GM18867 (cell line): ENCODE measurements at regions not wholly inside any gene's neighbourhood (a gene's known extent, or its start where the extent isn't known, plus 50 kb on each side); places are given as distances from the start of the nearest gene placed in this dataset.

Experiments
- ATAC-seq: cut with Tn5 transposase; IDR thresholded peaks from one replicate; pipeline ENCODE4 v1.9.1; 2021; ENCODE audit warnings: mild to moderate bottlenecking, moderate library complexity; ENCODE audit not compliant: unreplicated experiment

DNA sequence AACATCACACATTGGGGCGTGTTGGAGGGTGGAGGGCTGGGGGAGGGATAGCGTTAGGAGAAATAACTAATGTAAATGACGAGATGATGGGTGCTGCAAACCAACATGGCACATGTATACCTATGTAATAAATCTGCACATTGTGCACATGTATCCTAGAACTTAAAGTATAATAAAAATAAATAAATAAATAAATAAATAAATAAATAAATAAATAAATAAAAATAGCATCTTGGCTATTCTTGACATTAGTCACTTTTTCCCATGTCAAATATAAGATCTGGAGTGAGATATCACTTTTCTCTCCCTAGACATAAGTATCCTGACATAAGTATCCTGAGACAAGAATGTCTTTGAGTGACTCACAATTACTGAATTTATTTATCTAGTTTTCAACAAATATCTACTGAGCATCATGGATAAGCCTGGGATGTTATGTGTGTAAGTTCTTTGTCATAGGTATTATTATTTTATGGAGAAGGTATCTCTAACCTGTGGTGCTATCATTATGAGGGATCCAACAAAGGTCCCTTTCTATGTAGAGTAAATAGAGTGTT lies 691.3 kb downstream of the SORCS1 start:
- no peak for ATAC-seq

DNA sequence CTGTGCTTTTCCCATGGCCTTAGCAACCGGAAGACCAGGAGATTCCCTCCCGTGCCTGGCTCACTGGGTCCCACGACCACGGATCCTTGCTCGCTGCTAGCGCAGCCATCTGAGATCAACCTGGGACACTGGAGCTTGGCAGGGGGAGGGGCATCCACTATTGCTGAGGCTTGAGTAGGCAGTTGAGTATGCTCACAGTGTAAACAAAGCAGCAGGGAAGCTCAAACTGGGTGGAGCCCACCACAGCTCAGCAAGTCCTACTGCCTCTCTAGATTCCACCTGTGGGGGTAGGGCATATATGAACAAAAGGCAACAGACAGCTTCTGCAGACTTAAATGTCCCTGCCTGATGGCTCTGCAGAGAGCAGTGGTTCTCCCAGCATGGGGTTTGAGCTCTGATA lies 697.0 kb downstream of the SORCS1 start:
- no peak for ATAC-seq

DNA sequence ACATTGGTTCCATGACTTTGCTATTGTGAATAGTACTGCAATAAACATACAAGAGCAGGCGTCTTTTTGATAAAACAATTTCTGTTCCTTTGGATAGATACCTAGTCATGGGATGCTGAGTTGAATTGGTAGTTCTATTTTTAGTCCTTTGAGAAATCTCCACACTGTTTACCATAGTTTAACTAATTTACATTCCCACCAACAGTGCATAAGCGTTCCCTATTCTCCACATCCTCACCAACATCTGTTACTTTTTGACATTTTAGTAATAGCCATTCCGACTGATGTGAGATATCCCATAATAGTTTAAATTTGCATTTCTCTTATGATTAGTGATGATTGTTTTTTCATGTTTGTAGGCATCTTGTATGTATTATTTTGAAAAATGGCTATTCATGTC lies 707.0 kb downstream of the SORCS1 start:
- ATAC-seq: no peak

DNA sequence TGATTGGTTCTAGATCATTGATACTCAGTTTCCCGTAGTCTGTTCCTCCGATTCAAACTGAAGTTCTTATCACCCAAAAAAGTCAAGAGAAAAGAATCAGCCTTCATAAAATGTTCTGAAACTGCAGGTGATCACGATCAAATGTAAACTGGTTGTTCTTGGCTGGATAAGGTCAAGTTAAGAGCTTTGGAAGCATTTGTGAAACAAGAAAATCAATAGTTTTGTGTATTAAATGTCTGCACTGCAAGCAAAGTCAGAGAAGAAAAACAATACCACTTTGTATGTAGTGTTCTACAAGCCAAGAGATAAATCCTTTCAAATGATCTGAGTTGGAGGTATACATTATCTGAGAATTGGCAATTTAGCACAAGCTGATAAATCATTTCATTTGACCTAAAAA lies 710.3 kb downstream of the SORCS1 start:
- ATAC-seq: no peak

DNA sequence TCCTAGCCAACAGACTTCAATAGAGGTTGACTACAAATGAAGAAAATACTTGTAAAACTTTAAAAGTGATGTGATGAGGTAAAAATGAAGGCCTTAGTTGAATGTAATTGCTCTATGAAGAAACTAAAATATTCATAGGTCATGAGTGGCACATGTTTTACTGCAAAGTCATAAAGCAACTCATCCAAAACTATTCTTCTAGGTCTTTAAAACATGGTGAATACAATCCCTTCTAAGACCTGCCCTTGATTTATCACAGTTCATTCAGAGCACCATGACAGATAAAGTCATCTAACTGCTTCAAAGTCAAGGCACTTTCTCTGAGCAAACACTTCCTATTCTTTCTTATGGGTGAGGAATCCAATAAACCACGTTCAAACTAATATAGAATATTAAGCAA lies 713.5 kb downstream of the SORCS1 start:
- ATAC-seq: no peak

DNA sequence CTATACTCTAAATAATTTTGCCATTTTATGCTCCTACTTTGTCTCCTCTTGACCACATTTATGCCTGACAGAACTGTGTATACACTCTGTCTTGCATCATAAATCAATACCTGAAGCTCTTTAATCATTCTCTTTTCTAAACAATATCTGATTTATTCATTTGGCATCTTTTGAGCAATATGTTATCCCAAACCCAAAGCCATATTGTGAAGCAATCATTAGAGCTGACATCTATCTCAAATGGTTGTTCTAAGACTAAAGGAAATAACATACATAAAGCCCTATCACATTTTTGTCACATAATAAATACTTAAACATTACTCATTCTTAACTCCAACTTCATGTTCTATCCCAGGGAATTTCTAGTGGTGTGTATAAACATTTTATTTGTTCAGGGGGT lies 717.6 kb downstream of the SORCS1 start:
- no peak for ATAC-seq

DNA sequence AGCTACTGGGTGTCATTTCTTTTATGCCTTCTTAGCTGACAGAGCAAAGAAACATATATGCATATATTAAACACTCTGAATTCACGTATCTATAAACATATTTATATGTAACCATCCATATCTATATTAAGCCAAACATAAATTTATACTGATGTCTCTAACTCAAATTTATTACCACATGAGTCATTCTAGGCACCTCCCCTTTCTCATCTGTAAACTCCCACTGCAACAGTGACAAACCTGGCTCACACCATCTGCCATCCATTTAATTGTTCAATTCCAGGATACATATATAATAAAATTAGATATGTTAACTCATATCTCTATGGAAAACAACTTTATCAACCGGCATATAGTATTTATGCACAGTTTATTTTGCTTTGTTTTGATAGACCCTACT lies 722.3 kb downstream of the SORCS1 start:
- ATAC-seq: no peak

DNA sequence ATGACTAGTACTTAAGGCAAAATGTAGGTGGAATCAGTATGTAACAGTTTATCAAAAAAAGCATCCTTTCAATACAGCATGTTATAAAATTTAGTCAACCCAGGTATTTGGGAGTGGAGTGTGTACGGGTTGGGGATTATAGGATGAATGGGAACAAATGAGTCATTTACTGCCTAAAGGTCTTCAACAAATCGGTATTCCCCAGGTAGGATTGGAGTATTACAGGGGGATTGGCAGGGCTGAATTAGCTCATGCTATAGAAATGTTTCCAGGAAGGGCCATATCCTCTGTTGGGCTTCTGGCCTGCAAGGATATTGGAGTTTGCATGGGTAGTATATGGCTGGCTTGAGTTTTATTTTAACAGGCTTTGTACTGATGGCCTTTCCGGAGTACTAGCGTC lies 723.7 kb downstream of the SORCS1 start:
- no peak for ATAC-seq

DNA sequence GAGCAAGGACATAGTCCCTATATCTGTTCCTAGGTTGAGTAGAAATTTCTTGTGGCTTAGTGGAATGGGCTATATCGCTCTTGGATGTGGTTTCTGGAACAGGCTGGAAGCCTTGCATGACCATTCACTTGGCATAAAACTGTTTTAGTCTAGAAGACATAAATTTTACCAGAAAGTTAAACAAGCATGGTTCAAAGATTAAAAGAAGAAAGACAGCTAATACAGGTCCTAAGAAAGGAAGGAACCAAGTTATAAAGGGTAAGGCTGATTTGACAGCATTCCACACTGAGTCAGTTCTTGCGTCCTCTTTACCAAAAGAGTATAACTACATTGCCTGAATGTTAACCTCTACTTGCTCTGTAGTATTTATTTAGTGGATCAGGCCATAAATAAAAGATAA lies 724.2 kb downstream of the SORCS1 start:
- no peak for ATAC-seq

DNA sequence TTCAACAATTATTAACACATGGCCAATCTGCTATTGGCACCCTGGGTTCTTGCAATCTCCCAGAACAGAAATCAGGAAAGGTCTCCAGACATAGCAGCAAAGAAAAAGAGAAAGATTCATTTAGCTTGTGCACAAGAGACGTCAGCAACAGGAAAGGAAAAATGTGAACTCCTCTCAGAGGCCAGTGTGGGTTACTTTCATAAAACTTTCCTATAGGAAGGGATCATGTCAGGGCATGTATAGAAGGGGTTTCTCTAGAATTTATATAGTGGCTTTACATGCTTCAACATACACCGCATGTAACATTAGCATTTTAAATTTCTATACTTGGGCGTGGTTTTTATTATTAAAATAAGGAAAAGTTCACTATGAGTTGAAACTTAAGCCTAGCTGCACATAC lies 725.1 kb downstream of the SORCS1 start:
- no peak for ATAC-seq

DNA sequence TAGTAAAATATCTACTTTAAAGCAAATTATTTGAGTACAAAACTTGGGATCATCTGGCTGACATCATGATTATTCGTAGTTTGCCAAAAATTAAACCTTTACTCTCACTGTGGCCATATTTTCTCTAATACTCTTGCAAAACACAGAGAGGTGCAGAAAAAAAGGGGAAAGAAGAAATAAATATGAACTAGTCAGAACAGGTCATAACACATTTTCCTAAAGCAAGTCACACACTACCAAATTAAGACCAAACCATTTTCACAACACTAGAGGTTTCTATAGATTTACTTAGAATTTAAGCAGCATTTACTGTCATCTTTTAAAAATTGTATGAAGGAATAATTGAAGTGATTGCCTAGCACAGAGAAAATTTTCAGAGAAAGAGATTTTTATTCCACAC lies 726.1 kb downstream of the SORCS1 start:
- ATAC-seq: no peak

DNA sequence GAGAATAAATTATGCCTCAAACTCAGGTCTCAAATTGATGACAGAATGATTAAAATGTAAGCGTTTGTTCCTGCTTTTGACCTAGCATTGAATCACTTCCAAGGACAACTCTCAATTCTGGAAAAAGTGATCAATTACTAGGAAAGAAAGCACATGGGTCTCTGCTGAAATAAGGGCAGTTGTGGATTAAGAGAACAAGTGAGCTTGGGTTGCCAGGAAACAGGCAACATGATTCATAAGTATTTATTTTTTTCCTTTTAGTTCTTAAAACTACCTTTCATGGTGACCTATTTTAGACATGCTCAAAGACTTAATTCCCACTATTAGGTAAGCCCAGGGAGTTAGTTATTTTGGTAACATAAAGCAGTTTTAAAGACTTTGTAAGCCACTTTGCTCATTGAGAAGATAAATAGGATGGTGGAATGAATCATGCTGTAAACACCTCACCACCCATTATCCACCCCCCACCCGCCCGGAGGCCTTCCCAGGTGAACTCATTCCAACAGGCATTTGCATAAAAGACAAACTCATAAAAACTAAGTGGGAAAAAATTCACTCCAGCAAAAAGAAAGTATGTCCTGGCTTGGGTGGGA lies 728.3 kb downstream of the SORCS1 start:
- ATAC-seq: no peak

DNA sequence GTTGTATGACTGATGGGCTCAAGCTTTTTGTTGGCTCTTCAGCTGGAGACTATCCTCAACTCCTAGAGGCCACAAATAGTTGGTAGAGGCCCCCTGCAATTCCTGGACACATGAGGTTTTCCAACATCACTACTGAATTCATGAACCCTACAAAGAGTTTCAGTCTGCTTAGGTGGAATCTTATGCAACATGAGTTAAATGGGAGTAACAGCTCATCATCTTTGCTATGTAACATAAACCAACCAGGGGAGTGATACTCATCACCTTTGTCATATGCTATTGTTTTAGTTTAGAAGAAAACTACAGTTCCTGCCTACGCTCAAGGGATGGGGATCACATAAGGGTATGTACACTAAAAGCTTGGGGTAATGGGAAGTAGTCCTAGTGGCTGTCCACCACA lies 729.4 kb downstream of the SORCS1 start:
- ATAC-seq: no peak

DNA sequence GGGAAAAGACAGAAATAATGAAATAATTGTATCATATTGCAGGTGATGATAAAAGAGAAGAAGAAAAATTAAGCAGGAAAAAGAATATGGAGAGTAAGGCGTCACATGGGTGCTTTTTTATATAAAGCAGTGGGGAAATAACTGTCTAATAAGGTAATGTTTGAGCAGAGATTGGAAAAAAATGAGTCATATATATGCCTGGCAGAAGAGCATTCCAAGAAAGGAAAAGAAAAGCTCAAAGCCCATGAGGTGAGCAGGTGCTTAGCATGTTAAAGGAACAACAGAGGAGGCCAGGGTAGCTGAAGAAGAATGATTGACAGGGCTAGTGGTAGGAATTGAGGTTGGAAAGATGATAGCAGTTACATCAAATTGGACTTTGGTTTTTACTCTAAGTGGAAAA lies 739.5 kb downstream of the SORCS1 start:
- ATAC-seq: no peak

DNA sequence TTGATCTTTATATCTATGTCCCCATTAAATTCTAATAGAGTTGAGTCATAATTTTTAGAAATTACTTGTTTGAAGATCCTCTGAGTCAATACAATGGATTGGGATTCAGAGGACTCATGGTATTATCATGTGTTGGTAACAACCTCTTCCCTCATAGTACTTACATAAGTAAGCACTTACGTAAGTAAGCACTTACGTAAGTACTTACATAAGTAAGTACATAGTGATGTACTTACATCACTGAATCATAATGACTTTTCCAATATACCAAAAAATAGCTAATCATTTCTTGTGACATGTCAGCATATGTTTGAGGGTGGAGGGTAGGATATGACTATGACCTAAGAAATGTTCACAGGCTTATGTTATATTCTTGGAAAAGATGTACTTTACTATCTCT lies 740.5 kb downstream of the SORCS1 start:
- ATAC-seq: no peak

DNA sequence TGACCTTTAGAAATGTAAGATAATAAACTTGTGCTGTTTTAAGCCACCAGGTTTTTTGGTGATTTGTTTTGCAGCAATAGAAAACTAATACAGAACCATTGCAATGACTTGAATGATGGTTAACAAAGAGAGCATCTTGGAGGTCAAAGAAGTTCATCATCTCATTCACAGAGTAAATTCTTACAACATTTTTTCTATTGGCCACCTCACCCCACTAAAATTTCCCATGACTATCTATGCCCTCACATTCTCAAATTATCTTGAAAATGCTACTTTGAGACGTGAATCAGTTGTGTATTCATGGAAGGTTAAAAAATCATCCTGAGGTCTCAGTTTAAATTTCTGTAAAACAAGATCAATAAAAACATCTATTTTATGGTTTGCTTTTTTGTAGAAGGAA lies 754.2 kb downstream of the SORCS1 start:
- no peak for ATAC-seq

DNA sequence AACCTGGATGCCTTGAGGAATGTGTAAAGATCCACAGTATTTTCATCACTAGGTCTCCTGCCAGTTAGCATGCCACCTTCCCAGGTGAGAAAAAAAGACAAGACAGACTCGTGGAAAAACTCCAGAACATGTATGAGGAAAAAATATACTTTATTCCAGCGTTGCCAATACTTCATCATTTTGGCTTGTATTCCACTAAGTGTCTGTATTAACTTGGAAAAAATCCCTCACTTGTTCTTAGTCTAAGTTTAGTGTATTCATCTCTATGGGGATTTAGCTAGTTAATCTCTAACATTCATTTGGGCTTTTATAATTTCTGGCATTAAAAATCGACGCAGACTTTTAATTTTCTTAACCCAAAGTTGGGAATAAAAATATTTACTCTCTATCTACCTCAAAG lies 759.4 kb downstream of the SORCS1 start:
- no peak for ATAC-seq

DNA sequence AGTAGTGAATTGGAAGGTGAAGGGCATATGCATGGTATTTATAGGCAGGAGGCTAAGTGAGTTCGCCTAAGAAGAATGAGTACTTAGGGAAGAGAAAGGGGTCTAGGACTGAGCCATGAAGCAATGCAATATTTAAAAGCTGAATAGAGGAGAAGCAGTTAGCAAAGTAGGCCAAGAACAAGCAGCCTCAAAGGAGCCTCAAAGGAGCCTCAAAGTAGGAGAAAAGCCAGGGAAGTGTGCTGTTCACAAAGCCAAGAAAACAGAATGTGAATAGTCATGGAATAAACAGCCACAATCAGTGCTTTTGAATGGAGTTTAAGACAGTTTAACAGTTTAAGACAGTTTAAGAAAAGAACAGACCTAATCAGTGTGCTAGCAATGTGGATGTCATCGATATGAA lies 762.0 kb downstream of the SORCS1 start:
- no peak for ATAC-seq

DNA sequence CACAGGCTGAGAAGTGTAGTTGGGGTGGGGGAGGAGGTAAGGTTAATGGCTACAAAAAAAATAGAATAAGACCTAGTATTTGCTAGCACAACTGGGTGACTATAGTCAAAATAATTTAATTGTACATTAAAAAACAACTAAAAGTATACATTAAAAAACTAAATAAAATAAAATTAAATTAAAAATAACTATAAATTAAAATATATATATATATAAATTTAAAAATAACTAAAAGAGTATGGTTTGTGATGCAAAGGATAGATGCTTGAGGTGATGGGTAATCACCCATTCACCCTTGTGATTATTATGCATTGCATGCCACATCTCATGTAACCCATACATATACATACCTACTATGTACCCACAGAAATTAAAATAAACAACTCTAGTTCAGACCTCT lies 762.5 kb downstream of the SORCS1 start:
- ATAC-seq: no peak

DNA sequence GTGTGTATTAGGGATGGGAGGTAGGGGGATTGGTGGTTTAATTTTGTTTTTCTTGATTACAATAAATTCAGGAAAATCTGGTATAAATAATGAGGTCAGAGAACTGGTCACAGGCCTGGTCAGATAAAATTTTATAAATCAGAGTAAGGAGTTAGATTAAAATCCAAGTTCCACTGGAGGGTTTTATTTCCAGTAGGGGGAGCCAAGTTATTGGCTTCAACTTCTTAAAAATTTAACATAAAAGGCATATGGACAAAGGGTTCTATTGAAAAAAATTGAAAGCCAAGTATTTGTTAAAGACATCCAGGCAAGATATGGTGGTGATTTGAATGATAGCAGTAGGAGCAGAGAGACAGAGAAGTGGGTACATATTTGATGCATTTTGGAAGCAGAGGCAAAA lies 763.3 kb downstream of the SORCS1 start:
- ATAC-seq: no peak

DNA sequence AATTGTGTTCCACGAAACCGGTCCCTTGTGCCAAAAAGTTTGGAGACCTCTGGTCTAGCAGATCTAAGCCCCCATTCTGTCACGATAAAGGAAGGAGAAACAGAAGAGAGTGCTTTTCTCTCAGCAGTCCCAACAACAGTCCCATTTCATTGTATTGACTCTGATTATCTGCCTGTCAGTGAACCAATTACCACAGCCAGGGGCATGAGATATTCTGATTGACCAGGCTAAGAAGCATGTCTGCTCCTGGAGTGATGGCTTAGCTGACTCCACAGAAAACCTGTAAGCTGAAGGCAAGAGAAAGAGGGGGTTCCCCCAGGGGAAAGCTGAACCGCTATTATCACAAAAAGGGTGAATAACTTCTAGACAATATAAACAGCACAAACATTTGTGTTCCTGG lies 765.4 kb downstream of the SORCS1 start:
- ATAC-seq: no peak

DNA sequence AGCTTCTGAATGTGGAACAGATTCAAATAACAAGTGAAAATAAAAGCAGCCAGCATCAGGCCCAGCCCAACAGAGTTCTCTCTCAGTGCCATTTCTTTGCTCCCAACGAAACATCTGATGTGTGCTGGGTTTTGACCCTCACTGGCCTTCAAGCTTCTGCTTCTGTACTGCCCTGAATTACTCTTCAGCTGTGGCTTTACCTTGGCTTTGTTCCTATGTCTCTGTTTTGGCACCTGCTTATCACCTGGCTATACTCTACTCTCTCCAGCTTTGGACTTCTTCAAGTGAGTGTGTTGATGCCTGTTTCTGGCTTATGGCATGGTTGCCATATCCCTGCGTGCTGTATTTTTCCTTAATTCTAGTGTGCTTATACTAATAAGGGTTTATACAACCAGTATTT lies 768.3 kb downstream of the SORCS1 start:
- peak; percentile 32 for ATAC-seq

DNA sequence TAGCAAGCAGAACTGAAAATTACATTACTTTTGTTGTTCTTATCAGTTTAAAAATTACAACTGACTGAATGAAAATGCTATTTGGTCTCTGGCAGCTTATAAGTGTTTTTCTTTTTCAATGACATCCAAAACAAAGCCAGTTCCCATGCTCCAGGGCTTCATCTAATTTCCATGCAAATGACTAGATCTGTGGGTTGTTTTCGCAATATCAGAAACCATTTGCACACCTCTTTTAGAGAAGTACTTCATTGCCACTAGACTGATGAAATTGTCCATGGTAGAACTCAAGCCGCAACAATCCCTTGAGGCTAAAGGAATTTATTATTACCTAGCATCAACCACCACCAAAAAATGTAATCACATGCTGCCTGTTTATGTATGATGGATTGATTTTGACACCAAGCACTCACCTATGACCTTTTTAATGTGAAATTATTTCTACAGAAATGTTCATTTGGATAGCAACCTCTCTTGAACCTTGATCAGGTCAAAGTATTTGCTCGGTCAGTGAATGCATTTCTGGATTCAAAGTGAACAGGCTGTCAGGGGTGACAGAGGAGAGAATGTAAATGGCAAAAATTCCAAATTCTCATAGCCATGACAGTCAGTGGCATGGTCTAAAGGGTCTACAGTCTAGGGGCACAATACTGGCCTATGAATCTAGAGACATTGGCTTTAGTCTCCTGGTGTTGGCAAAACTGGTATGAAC lies 769.3 kb downstream of the SORCS1 start:
- ATAC-seq: no peak
